ENCODE measurements at regions not wholly inside any gene's neighbourhood (a gene's known extent, or its start where the extent isn't known, plus 50 kb on each side); places are given as distances from the start of the nearest gene placed in this dataset.
"Not testable (repeated sequence)": the region's sequence is repeated elsewhere in the genome, so short reads cannot be mapped to it uniquely, and the experiment has no call there.

GRCh38 chr10:109237050-109237449 lies 686.3 kb downstream of the XPNPEP1 start:
- no peak for TF ChIP-seq CTCF (IDR thresholded peaks at IDR 0.05)
- Histone ChIP-seq H3K27me3 (no peaks in the 10 kb centered on the region), H3K4me3 (ENCODE audit: low read depth in 1 of 2, low read length in 1 of 2) (no peak overlapping the region), H3K4me1 (ENCODE audit: control insufficient read depth in 1 of 2, insufficient read depth in 1 of 2, low read depth in 1 of 2, low read length in 1 of 2) (no peaks in the 10 kb centered on the region), H3K36me3 (no peaks in the 10 kb centered on the region), H3K9me3 (no peaks in the 10 kb centered on the region), H3K27ac (no peak overlapping the region)

DNA sequence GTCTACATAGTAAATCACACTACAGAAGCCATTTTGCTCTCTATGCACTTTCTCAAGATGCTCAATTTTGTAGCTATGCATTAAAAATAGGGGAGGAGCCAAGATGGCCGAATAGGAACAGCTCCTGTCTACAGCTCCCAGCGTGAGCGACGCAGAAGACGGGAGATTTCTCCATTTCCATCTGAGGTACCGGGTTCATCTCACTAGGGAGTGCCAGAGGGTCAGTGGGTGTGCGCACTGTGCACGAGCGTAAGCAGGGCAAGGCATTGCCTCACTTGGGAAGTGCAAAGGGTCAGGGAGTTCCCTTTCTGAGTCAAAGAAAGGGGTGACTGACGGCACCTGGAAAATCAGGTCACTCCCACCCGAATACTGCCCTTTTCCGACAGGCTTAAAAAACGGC lies 699.8 kb downstream of the XPNPEP1 start:
- not testable (repeated sequence) for H3K4me1 ChIP-seq (ENCODE audit: control insufficient read depth in 1 of 2, insufficient read depth in 1 of 2, low read depth in 1 of 2, low read length in 1 of 2); H3K9me3 ChIP-seq; H3K27me3 ChIP-seq; H3K36me3 ChIP-seq; H3K27ac ChIP-seq; H3K4me3 ChIP-seq (ENCODE audit: low read depth in 1 of 2, low read length in 1 of 2)

GRCh38 chr10:109219935-109220605 lies 703.2 kb downstream of the XPNPEP1 start:
- no peaks in the 10 kb centered on the region for H3K36me3 ChIP-seq
- H3K9me3 ChIP-seq = no peaks in the 10 kb centered on the region
- TF ChIP-seq CTCF (IDR thresholded peaks at IDR 0.05) = no peak
- no peaks in the 10 kb centered on the region for H3K4me1 ChIP-seq (ENCODE audit: control insufficient read depth in 1 of 2, insufficient read depth in 1 of 2, low read depth in 1 of 2, low read length in 1 of 2)
- no peaks in the 10 kb centered on the region for H3K27me3 ChIP-seq
- no peak overlapping the region for H3K27ac ChIP-seq
- no peak overlapping the region for H3K4me3 ChIP-seq (ENCODE audit: low read depth in 1 of 2, low read length in 1 of 2)

GRCh38 chr10:109218207-109218606 lies 705.1 kb downstream of the XPNPEP1 start:
- TF ChIP-seq CTCF (IDR thresholded peaks at IDR 0.05) = no peak
- Histone ChIP-seq H3K27me3 (no peaks in the 10 kb centered on the region), H3K4me1 (ENCODE audit: control insufficient read depth in 1 of 2, insufficient read depth in 1 of 2, low read depth in 1 of 2, low read length in 1 of 2) (no peaks in the 10 kb centered on the region), H3K36me3 (no peaks in the 10 kb centered on the region), H3K9me3 (no peaks in the 10 kb centered on the region), H3K27ac (no peak overlapping the region), H3K4me3 (ENCODE audit: low read depth in 1 of 2, low read length in 1 of 2) (no peak overlapping the region)

DNA sequence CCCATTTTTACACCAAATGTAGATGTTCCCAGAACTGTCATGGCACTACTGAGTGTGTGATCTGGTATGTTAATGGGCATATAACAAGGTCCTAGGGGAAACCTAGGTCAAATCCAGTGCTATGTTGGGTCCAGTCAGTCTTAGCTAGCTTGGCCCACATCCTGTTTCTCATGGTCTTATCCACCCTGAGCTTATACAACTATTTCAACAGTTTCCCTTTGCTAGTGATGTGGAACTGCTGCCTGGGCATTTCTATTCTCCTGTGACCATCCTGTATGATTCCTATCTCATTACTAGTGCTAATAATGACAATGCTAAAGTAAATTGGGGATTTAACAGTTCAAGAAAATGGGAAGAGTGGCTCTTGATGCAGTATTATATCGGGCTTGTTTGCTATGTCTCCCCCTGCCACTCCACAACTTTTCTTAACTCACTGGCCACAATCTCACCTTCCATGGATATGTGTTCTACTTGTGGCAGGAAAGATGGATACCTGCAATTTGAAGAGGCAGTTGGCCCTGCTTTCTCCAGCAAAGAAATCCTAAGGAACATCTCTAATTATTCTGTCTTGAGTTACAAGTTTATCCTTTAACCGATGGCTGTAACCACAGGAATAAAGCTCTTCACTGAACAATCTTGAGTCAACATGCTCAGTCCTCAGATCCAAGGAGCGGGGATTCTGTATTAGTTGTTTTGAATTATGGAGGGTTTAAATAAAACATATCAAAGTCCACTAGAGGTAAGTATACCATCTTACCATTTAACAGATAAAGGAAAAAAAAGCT lies 707.8 kb downstream of the XPNPEP1 start:
- H3K36me3 ChIP-seq = no peaks in the 10 kb centered on the region
- H3K4me3 ChIP-seq (ENCODE audit: low read depth in 1 of 2, low read length in 1 of 2) = no peak overlapping the region
- no peak overlapping the region for H3K27ac ChIP-seq
- no peak for TF ChIP-seq CTCF (IDR thresholded peaks at IDR 0.05)
- H3K27me3 ChIP-seq = no peaks in the 10 kb centered on the region
- H3K4me1 ChIP-seq (ENCODE audit: control insufficient read depth in 1 of 2, insufficient read depth in 1 of 2, low read depth in 1 of 2, low read length in 1 of 2) = no peaks in the 10 kb centered on the region
- no peaks in the 10 kb centered on the region for H3K9me3 ChIP-seq

DNA sequence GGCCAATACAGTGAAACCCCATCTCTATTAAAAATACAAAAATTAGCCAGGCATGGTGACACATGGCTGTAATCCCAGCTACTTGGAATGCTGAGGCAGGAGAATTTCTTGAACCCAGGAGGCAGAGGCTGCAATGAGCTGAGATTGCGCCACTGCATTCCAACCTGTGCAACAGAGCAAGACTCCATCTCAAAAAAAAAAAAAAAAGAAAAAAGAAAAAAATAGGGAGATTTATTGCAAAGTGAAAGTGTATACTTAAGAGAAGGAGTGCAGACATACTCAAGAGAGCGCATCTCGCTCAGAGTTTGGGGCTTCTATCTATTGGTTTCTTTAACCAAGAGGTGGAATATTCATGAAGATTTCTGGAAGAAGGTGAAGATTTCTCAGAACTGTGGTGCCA lies 708.4 kb downstream of the XPNPEP1 start:
- not testable (repeated sequence) for H3K4me1 ChIP-seq (ENCODE audit: control insufficient read depth in 1 of 2, insufficient read depth in 1 of 2, low read depth in 1 of 2, low read length in 1 of 2); H3K4me3 ChIP-seq (ENCODE audit: low read depth in 1 of 2, low read length in 1 of 2)

More for the DNA sequence above, 708.4 kb downstream of the XPNPEP1 start:
- H3K9me3 ChIP-seq, H3K36me3 ChIP-seq, H3K27ac ChIP-seq, H3K27me3 ChIP-seq: not testable (repeated sequence)
